Sigmoid colon (tissue), 4 donors: ENCODE measurements at regions not wholly inside any gene's neighbourhood (a gene's known extent, or its start where the extent isn't known, plus 50 kb on each side); places are given as distances from the start of the nearest gene placed in this dataset.

ENCODE experiments used
- CTCF ChIP-seq, 4 experiments: fragments of 450-650 bp in 3 of 4; fragments of 200-600 bp in 1 of 4; IDR thresholded peaks; one replicate each; pipeline ENCODE4 v1.5.1; 2016 to 2019; ENCODE audit warnings: antibody characterized with exemption in 4 of 4, mild to moderate bottlenecking in 3 of 4, moderate library complexity in 2 of 4
- POLR2A ChIP-seq, 2 donors: fragments of 450-650 bp; IDR thresholded peaks; one replicate each; pipeline ENCODE4 v1.6.1; 2016; ENCODE audit warnings: antibody characterized with exemption in 2 of 2, mild to moderate bottlenecking in 2 of 2, moderate library complexity in 2 of 2
- POLR2AphosphoS5 ChIP-seq, 4 donors: sonication (generic); formaldehyde crosslinking; IDR thresholded peaks; one replicate each; pipeline ENCODE4 v1.6.1; 2017; ENCODE audit warnings: antibody characterized with exemption in 4 of 4

- no peak for TF ChIP-seq CTCF (IDR thresholded peaks at IDR 0.05)
- TF ChIP-seq POLR2AphosphoS5 (IDR thresholded peaks at IDR 0.05) = no peak
- TF ChIP-seq POLR2A (IDR thresholded peaks at IDR 0.05) = no peak
These were observed 341.8 kb downstream of the ANKRD30A start for GRCh38 chr10:37467246-37467645.
